ENCODE measurements at regions not wholly inside any gene's neighbourhood (a gene's known extent, or its start where the extent isn't known, plus 50 kb on each side); places are given as distances from the start of the nearest gene placed in this dataset.
"Not testable (repeated sequence)": the region's sequence is repeated elsewhere in the genome, so short reads cannot be mapped to it uniquely, and the experiment has no call there.

DNA sequence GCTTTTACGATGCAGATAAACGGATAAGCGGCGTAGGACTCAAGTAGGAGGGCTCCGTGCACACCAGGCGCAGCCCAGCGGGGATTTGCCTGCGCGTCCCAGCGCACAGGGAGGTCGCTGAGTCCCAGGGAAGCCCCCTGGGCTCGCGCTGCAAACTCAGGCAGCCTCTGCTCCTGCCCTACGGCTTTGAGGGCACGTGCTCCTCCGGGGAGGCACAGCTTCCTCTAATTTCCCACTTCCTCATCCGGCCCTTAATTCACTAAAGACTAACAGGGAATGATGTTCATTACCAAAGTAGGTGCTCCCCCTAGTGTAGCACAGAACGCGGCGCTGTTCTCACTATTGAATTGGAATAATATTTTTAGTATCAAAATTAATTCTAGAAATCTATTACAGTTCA, 825.4 kb downstream of the KCNJ18 start:
- no peak overlapping the region for H3K4me3 Mint-ChIP-seq
- no peaks in the 10 kb centered on the region for H3K4me1 Mint-ChIP-seq
- H3K36me3 Mint-ChIP-seq, result peaks cover 2% of the 10 kb centered on the region
- DNase-seq (ENCODE audit: low spot score in 2 of 2, unreplicated experiment in 2 of 2), result no peak
- TF ChIP-seq, protein P1, sequence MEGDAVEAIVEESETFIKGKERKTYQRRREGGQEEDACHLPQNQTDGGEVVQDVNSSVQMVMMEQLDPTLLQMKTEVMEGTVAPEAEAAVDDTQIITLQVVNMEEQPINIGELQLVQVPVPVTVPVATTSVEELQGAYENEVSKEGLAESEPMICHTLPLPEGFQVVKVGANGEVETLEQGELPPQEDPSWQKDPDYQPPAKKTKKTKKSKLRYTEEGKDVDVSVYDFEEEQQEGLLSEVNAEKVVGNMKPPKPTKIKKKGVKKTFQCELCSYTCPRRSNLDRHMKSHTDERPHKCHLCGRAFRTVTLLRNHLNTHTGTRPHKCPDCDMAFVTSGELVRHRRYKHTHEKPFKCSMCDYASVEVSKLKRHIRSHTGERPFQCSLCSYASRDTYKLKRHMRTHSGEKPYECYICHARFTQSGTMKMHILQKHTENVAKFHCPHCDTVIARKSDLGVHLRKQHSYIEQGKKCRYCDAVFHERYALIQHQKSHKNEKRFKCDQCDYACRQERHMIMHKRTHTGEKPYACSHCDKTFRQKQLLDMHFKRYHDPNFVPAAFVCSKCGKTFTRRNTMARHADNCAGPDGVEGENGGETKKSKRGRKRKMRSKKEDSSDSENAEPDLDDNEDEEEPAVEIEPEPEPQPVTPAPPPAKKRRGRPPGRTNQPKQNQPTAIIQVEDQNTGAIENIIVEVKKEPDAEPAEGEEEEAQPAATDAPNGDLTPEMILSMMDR (IDR thresholded peaks at IDR 0.05; ENCODE audit: unreplicated experiment), result no peak
- H3K27me3 Mint-ChIP-seq (ENCODE audit: low read depth), result no peaks in the 10 kb centered on the region
- H3K9me3 Mint-ChIP-seq, result peaks cover 21% of the 10 kb centered on the region
- no peak overlapping the region for H3K27ac Mint-ChIP-seq

DNA sequence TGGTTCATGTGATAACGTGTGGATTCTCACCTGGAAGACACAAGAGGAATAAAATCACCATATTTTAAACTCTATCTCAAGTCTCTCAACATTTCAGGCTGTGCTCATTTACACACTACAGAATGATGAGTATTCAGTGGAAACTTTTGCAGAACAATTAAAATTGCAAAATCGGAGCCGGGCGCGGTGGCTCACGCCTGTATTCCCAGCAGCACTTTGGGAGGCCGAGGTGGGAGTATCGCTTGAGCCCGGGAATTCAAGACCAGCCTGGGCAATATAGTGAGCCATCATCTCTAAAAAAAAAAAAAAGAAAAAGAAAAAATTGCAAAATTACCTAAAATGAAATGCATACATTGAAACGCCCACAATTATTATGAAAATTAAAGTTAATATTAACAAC, 825.9 kb downstream of the KCNJ18 start:
- no peak overlapping the region for H3K4me3 Mint-ChIP-seq
- peaks cover 21% of the 10 kb centered on the region for H3K9me3 Mint-ChIP-seq
- TF ChIP-seq, protein P1 (IDR thresholded peaks at IDR 0.05; ENCODE audit: unreplicated experiment), result no peak
- H3K27ac Mint-ChIP-seq, result no peak overlapping the region
- no peaks in the 10 kb centered on the region for H3K27me3 Mint-ChIP-seq (ENCODE audit: low read depth)
- no peak for DNase-seq (ENCODE audit: low spot score in 2 of 2, unreplicated experiment in 2 of 2)
- no peaks in the 10 kb centered on the region for H3K4me1 Mint-ChIP-seq
- H3K36me3 Mint-ChIP-seq, result peaks cover 2% of the 10 kb centered on the region

DNA sequence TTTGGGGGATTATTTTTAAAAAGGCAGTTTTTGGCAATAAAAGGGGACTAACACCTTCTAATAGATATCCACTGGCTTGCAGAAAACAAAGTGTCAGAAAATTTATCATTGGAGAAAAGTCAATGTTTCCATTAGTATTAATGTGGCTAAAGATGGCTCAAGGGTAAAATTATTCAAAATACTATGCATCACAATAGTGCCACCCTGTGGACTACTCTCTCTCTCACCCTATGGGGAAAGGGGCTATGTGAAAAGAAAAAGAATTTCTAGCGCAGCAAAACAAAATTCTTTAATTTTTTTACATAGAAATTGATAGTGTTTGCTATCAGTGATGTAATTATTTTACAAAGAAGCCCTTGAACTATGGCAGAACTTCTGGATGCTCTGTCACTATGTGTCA, 856.5 kb downstream of the KCNJ18 start:
- not testable (repeated sequence) for H3K4me3 Mint-ChIP-seq; H3K27me3 Mint-ChIP-seq (ENCODE audit: low read depth); H3K4me1 Mint-ChIP-seq; H3K27ac Mint-ChIP-seq; DNase-seq (ENCODE audit: low spot score in 2 of 2, unreplicated experiment in 2 of 2); H3K36me3 Mint-ChIP-seq
- peaks cover 11% of the 10 kb centered on the region for H3K9me3 Mint-ChIP-seq

DNA sequence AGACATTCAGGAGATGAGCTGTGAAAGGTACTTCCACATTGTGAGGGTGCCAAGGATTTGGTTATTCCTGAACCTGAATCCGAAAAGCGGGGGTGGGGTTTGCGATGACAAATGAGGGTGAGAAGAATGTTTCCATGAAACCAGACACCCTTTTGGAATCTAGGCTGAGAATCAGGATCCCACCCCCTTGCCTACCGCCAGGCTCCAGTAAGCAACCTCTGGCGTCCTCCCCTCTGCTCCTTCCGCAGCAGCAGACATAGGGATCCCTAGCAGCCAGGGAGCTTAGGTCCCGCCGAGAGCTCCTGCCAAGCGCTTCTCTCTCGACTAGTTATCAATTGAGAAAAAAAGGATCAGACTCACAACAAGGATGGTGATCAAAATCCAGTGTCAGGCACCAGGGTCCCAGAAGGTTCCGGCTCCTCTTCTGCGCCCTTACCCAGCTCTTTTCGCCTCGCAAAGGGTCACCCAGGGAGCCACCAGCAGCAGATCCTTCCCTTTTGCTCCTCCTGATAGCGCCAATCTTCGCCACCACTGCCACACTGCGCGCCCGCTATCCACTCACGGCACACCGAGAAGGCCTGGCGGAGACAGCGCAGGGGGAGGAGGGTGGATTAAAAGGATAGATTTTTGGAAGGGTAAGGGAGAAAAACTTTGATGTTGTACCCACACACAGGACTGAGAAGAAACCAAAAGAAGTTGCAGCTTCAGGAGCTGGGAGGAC, 859.5 kb downstream of the KCNJ18 start:
- H3K27ac Mint-ChIP-seq; H3K4me3 Mint-ChIP-seq; H3K27me3 Mint-ChIP-seq (ENCODE audit: low read depth); DNase-seq (ENCODE audit: low spot score in 2 of 2, unreplicated experiment in 2 of 2); H3K36me3 Mint-ChIP-seq; H3K4me1 Mint-ChIP-seq: not testable (repeated sequence)
- peaks cover 18% of the 10 kb centered on the region for H3K9me3 Mint-ChIP-seq

DNA sequence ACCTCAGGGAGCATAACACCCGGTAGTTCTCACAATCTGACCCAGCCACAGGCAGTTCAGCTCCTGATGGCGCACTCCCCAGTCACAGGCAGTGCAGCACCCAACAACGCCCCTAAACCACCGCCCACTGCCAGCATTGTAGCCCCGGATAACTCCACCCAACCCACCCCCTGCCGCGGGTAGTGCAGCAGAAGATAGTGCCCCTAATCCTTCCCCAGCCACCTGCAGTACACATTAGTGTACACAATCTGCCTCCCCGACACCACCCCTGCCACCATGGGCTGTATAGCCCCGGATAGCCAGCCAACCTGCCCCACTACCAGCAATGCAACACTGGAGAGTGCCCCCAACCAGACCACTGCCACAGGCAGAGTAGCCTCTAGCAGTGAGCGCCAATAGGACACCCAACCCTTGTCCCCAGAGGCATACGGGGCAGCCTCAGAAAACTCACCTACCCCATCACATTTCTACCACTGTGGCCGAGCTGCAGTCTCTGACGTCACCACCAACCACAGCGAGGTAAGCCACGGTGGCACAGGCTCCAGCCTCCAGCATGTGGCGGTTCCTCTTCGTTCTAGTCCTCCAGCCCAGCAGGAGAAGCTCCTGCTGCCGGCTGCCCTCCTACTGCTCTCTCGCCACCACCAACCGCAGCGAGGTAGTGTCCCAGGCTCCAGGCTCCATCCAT, 877.3 kb downstream of the KCNJ18 start:
- H3K4me3 Mint-ChIP-seq, result no peak overlapping the region
- no peaks in the 10 kb centered on the region for H3K27me3 Mint-ChIP-seq (ENCODE audit: low read depth)
- no peaks in the 10 kb centered on the region for H3K4me1 Mint-ChIP-seq
- H3K36me3 Mint-ChIP-seq, result peaks cover 4% of the 10 kb centered on the region
- no peak for DNase-seq (ENCODE audit: low spot score in 2 of 2, unreplicated experiment in 2 of 2)
- H3K9me3 Mint-ChIP-seq, result peaks cover 65% of the 10 kb centered on the region
- TF ChIP-seq, protein P1 (IDR thresholded peaks at IDR 0.05; ENCODE audit: unreplicated experiment), result no peak
- no peak overlapping the region for H3K27ac Mint-ChIP-seq

DNA sequence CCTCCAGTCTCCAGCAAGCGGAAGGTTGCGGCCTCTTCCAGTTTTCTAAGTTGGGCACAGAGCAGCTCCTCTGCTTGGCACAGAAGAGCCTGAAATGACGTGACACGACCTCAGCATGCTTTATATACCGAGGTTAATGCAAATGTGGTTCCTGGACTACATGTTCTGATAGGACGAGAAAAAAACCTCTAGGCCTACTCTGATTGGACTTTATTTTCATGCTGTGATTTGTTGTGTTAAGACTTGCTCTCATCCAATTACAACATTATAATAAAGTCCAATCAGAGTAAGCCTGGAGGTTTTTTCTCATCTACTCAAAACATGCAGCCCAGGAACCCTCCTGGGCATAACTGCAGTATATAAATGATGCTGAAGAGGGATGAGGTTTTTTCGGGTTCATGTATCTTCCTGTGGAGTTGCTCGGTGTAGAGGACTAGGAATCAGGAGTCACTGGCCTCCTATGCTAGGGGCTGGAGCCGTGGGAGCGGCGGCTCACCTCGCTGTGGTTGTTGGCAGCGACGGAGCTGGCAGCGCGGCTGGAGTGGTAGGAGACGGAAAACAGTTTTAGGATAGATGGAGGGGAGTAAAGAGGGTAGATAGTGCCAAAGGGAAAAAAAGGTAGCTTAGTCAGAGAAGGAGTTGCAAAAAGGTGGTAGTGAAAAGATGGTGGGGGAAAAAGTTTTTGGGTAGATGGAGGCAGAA, 878.0 kb downstream of the KCNJ18 start:
- no peak for DNase-seq (ENCODE audit: low spot score in 2 of 2, unreplicated experiment in 2 of 2)
- H3K9me3 Mint-ChIP-seq, result peaks cover 62% of the 10 kb centered on the region
- no peaks in the 10 kb centered on the region for H3K27me3 Mint-ChIP-seq (ENCODE audit: low read depth)
- no peaks in the 10 kb centered on the region for H3K4me1 Mint-ChIP-seq
- no peak overlapping the region for H3K4me3 Mint-ChIP-seq
- no peak overlapping the region for H3K27ac Mint-ChIP-seq
- TF ChIP-seq, protein P1 (IDR thresholded peaks at IDR 0.05; ENCODE audit: unreplicated experiment), result no peak
- peaks cover 4% of the 10 kb centered on the region for H3K36me3 Mint-ChIP-seq

Data from mesothelial cell of epicardium (in vitro differentiated cells).